Stimulated activated CD8-positive, alpha-beta memory T cell treated with anti-CD3 and anti-CD28 coated beads, Interleukin-7, amount 100 ng/mL, for 48 hours (primary cell): ENCODE measurements at regions not wholly inside any gene's neighbourhood (a gene's known extent, or its start where the extent isn't known, plus 50 kb on each side); places are given as distances from the start of the nearest gene placed in this dataset.
A peak's percentile ranks its signal among the peaks of the same experiment; 100 is the strongest.

Experiments
- DNase-seq, 2 donors: peaks; one replicate each; pipeline ENCODE4 v3.0.0-alpha.2; 2020; ENCODE audit warnings: low read depth in 1 of 2; ENCODE audit errors: extremely low read depth in 1 of 2

DNA sequence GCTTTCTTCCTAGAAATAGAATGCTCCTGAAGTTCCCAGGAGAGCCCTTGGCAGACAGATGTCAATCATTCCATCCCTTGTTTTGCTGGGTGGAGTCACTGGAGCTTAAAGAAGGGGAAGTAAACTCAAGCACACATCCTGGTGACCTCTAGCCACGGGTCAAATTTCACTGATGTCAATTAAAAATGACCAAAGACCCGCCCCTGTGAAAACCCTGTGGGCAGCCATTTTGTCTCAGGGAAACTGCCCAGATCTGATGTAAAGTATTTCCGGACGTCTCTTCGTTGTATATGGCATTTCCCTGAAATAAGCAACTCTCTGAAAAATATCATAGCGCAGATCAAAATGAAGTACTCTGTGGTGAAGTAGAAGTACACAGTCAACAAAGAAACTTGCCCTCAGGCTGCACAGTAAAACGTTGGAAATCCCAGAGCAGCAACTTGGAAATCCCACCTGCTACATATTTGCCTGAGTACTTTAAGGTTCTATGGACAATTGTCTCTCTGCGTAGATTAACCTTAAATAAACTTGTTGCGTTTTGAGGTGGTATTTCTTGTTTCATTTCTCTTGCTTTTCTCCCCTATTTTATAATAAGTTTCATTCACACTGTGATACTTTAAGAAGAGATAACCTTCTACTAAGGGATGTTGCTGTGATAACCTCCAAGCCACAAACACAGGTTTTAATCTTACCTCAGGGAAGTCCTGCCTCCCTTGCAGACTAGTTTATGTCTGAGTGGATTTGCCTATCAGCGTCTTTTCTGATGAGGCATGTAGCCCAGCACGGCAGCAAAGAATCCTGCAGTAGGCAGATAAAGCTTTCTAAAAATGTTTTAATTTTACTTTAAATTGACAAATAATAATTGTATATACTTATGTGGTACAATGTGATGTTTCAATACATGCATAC lies 60.9 kb upstream of the PIP5K1B start:
- DNase-seq, result no peak

GRCh38 chr9:68644831-68645230 lies 60.2 kb upstream of the PIP5K1B start:
- DNase-seq, result no peak

DNA sequence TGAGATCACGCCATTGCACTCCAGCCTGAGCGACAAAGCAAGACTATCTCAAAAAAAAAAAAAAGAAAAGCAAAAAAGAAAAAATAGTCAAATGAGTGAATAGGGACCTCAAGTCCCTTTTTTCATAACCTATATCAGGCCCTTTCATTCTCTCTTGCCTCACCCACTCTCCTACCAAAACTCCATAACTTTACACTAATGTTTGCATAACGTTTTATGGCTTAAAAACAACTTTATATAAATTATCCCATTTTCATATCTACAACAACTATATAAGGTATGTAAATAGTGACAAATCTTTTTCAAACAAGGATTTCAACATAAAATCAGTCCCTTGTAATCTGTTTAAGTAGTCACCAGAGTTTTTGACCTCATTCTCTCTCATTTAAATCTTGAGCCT lies 56.9 kb upstream of the PIP5K1B start:
- DNase-seq, result no peak

GRCh38 chr9:68648971-68649370 lies 56.1 kb upstream of the PIP5K1B start:
- no peak for DNase-seq

- DNase-seq, result no peak
Measured at GRCh38 chr9:68651280-68651893, 53.7 kb upstream of the PIP5K1B start.

DNA sequence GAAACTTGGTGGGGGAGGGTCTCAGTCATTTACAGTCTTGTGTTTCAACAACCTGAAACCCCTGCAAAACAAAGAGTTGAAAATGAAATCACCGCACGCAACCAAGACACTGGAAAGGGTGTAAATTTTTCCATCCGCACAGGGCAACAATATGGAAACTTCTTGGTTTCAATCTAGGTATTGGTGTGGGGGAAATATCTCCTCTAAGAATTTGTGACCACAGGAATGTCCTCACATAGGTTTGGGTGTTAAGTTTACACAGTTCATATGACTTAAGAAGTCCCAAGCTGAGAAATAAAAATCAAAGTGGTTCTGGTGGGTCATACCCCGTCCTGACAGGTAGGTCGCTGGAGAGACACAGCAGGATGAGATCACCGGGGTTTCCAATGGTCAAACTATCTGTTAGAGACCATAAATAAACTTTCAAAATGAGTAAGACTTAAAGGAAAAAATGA lies 51.9 kb upstream of the PIP5K1B start:
- DNase-seq, result peak; percentile 9 to 39

GRCh38 chr9:68654075-68654474 lies 51.0 kb upstream of the PIP5K1B start:
- no peak for DNase-seq
